ENCODE measurements at regions not wholly inside any gene's neighbourhood (a gene's known extent, or its start where the extent isn't known, plus 50 kb on each side); places are given as distances from the start of the nearest gene placed in this dataset.

GRCh38 chr13:84460989-84461388, 578.7 kb upstream of the SLITRK1 start:
- no peak for DNase-seq (ENCODE audit: low read depth in 2 of 2)

GRCh38 chr13:84455143-84455905, 573.0 kb upstream of the SLITRK1 start:
- DNase-seq (ENCODE audit: low read depth in 2 of 2), result no peak

- no peak for DNase-seq (ENCODE audit: low read depth in 2 of 2)
Observed at GRCh38 chr13:84447640-84447978, 565.3 kb upstream of the SLITRK1 start.

- DNase-seq (ENCODE audit: low read depth in 2 of 2), result no peak
Observed at GRCh38 chr13:84446972-84447639, 564.8 kb upstream of the SLITRK1 start.

GRCh38 chr13:84445776-84446175, 563.5 kb upstream of the SLITRK1 start:
- no peak for DNase-seq (ENCODE audit: low read depth in 2 of 2)

- no peak for DNase-seq (ENCODE audit: low read depth in 2 of 2)
Observed at GRCh38 chr13:84443463-84443862, 561.2 kb upstream of the SLITRK1 start.

GRCh38 chr13:84439108-84439507, 556.8 kb upstream of the SLITRK1 start:
- DNase-seq (ENCODE audit: low read depth in 2 of 2), result no peak

- DNase-seq (ENCODE audit: low read depth in 2 of 2), result no peak
Observed at GRCh38 chr13:84433024-84433423, 550.8 kb upstream of the SLITRK1 start.

GRCh38 chr13:84431646-84432045, 549.4 kb upstream of the SLITRK1 start:
- no peak for DNase-seq (ENCODE audit: low read depth in 2 of 2)

GRCh38 chr13:84430446-84430845, 548.2 kb upstream of the SLITRK1 start:
- no peak for DNase-seq (ENCODE audit: low read depth in 2 of 2)

GRCh38 chr13:84430015-84430414, 547.7 kb upstream of the SLITRK1 start:
- no peak for DNase-seq (ENCODE audit: low read depth in 2 of 2)

- no peak for DNase-seq (ENCODE audit: low read depth in 2 of 2)
Observed at GRCh38 chr13:84418041-84418440, 535.8 kb upstream of the SLITRK1 start.

- no peak for DNase-seq (ENCODE audit: low read depth in 2 of 2)
Observed at GRCh38 chr13:84417416-84417815, 535.1 kb upstream of the SLITRK1 start.

- no peak for DNase-seq (ENCODE audit: low read depth in 2 of 2)
Observed at GRCh38 chr13:84413016-84413415, 530.7 kb upstream of the SLITRK1 start.

GRCh38 chr13:84405286-84405685, 523.0 kb upstream of the SLITRK1 start:
- no peak for DNase-seq (ENCODE audit: low read depth in 2 of 2)

GRCh38 chr13:84400706-84401105, 518.4 kb upstream of the SLITRK1 start:
- no peak for DNase-seq (ENCODE audit: low read depth in 2 of 2)

- DNase-seq (ENCODE audit: low read depth in 2 of 2), result no peak
Observed at GRCh38 chr13:84399320-84400085, 517.2 kb upstream of the SLITRK1 start.

GRCh38 chr13:84393981-84394625, 511.8 kb upstream of the SLITRK1 start:
- no peak for DNase-seq (ENCODE audit: low read depth in 2 of 2)

- no peak for DNase-seq (ENCODE audit: low read depth in 2 of 2)
Observed at GRCh38 chr13:84380866-84381265, 498.6 kb upstream of the SLITRK1 start.

- no peak for DNase-seq (ENCODE audit: low read depth in 2 of 2)
Observed at GRCh38 chr13:84377106-84377505, 494.8 kb upstream of the SLITRK1 start.

GRCh38 chr13:84366506-84366905, 484.2 kb upstream of the SLITRK1 start:
- no peak for DNase-seq (ENCODE audit: low read depth in 2 of 2)

- DNase-seq (ENCODE audit: low read depth in 2 of 2), result no peak
Observed at GRCh38 chr13:84362777-84363176, 480.5 kb upstream of the SLITRK1 start.
